Karpas-422 (cell line): ENCODE measurements at regions not wholly inside any gene's neighbourhood (a gene's known extent, or its start where the extent isn't known, plus 50 kb on each side); places are given as distances from the start of the nearest gene placed in this dataset.

Experiments
- DNase-seq: peaks from one replicate; pipeline ENCODE4 v3.0.0-alpha.2; 2015
- H2AFZ ChIP-seq: fragments of 200-600 bp; sonication (generic); 2 replicates; pipeline ENCODE4 v1.6.1; 2014; ENCODE audit warnings: antibody characterized with exemption, low read length, mixed read lengths
- H3K27ac ChIP-seq: fragments of 200-600 bp; sonication (generic); 2 replicates; pipeline ENCODE4 v1.5.1; 2014; ENCODE audit warnings: mild to moderate bottlenecking, low read length, moderate library complexity
- H3K27me3 ChIP-seq: fragments of 200-600 bp; sonication (generic); 2 replicates; pipeline ENCODE4 v1.6.1; 2014; ENCODE audit warnings: low read length, mixed read lengths
- H3K36me3 ChIP-seq: fragments of 200-600 bp; sonication (generic); 2 replicates; pipeline ENCODE4 v1.6.1; 2014; ENCODE audit warnings: low read length, mixed read lengths; ENCODE audit not compliant: insufficient read depth
- H3K4me1 ChIP-seq: fragments of 200-600 bp; sonication (generic); 2 replicates; pipeline ENCODE4 v1.6.1; 2014; ENCODE audit warnings: mild to moderate bottlenecking, low read length, mixed read lengths
- H3K4me2 ChIP-seq: fragments of 200-600 bp; sonication (generic); 2 replicates; pipeline ENCODE4 v1.6.1; 2014; ENCODE audit warnings: low read length, low read depth, mild to moderate bottlenecking; ENCODE audit not compliant: poor library complexity, severe bottlenecking
- H3K4me3 ChIP-seq: fragments of 200-600 bp; sonication (generic); 2 replicates; pipeline ENCODE4 v1.5.1; 2014; ENCODE audit warnings: mild to moderate bottlenecking, antibody characterized with exemption, low read length, mixed read lengths
- H3K79me2 ChIP-seq: fragments of 200-600 bp; sonication (generic); 2 replicates; pipeline ENCODE4 v1.6.1; 2014; ENCODE audit warnings: mild to moderate bottlenecking, low read length, mixed read lengths
- H3K9ac ChIP-seq: fragments of 200-600 bp; sonication (generic); 2 replicates; pipeline ENCODE4 v1.6.0; 2014; ENCODE audit warnings: low read length
- H3K9me2 ChIP-seq: fragments of 200-600 bp; sonication (generic), shearing (Covaris generic); replicated peaks from 2 replicates; pipeline ENCODE4 v1.6.0; 2014; ENCODE audit warnings: mild to moderate bottlenecking, low read length, moderate library complexity; ENCODE audit not compliant: insufficient read depth
- H3K9me3 ChIP-seq: fragments of 300-700, 200-600 bp; sonication (generic); 2 replicates; pipeline ENCODE4 v1.6.1; 2014; ENCODE audit warnings: low read length, mixed read lengths
- H4K20me1 ChIP-seq: fragments of 200-600 bp; sonication (generic); 2 replicates; pipeline ENCODE4 v1.6.1; 2014; ENCODE audit warnings: mild to moderate bottlenecking, antibody characterized with exemption, low read length, low read depth; ENCODE audit not compliant: insufficient read depth

- Histone ChIP-seq H3K27me3 (no peaks in the 10 kb centered on the region), H2AFZ (no peak overlapping the region), H4K20me1 (no peaks in the 10 kb centered on the region), H3K36me3 (no peaks in the 10 kb centered on the region), H3K4me3 (no peak overlapping the region), H3K4me1 (no peaks in the 10 kb centered on the region), H3K79me2 (no peaks in the 10 kb centered on the region), H3K4me2 (no peak overlapping the region), H3K9ac (no peak overlapping the region), H3K9me2 (no peaks in the 10 kb centered on the region), H3K9me3 (peaks cover 9% of the 10 kb centered on the region; the same call in 1 of the 2 replicates), H3K27ac (no peak overlapping the region)
- DNase-seq, result no peak
Measured at GRCh38 chr9:28197653-28198052, 624.4 kb upstream of the C9orf72 start.

- Histone ChIP-seq H3K4me1 (no peaks in the 10 kb centered on the region), H3K9ac (no peak overlapping the region), H3K4me3 (no peak overlapping the region), H3K9me3 (no peaks in the 10 kb centered on the region; the same call in 1 of the 2 replicates), H2AFZ (no peak overlapping the region), H3K27ac (no peak overlapping the region), H3K36me3 (no peaks in the 10 kb centered on the region), H3K27me3 (no peaks in the 10 kb centered on the region), H3K79me2 (no peaks in the 10 kb centered on the region), H3K9me2 (no peaks in the 10 kb centered on the region), H3K4me2 (no peak overlapping the region), H4K20me1 (no peaks in the 10 kb centered on the region)
- no peak for DNase-seq
Measured at GRCh38 chr9:28203036-28203435, 629.8 kb upstream of the C9orf72 start.

GRCh38 chr9:28206280-28206679 lies 633.0 kb upstream of the C9orf72 start:
- Histone ChIP-seq H3K4me2 (no peak overlapping the region), H3K9ac (no peak overlapping the region), H3K36me3 (no peaks in the 10 kb centered on the region), H3K9me3 (peaks cover 9% of the 10 kb centered on the region), H3K9me2 (no peaks in the 10 kb centered on the region), H3K79me2 (no peaks in the 10 kb centered on the region), H3K27me3 (no peaks in the 10 kb centered on the region), H3K4me1 (no peaks in the 10 kb centered on the region), H4K20me1 (no peaks in the 10 kb centered on the region), H2AFZ (no peak overlapping the region), H3K4me3 (no peak overlapping the region), H3K27ac (no peak overlapping the region)
- DNase-seq, result no peak

GRCh38 chr9:28207657-28208056 lies 634.4 kb upstream of the C9orf72 start:
- H3K27me3 ChIP-seq, result no peaks in the 10 kb centered on the region
- H3K79me2 ChIP-seq, result no peaks in the 10 kb centered on the region
- no peak overlapping the region for H3K9ac ChIP-seq
- peaks cover 14% of the 10 kb centered on the region for H3K9me3 ChIP-seq
- no peaks in the 10 kb centered on the region for H3K9me2 ChIP-seq
- no peaks in the 10 kb centered on the region for H3K36me3 ChIP-seq
- no peak overlapping the region for H3K4me2 ChIP-seq
- no peak overlapping the region for H3K4me3 ChIP-seq
- no peak overlapping the region for H3K27ac ChIP-seq
- no peak for DNase-seq
- H2AFZ ChIP-seq, result no peak overlapping the region
- no peaks in the 10 kb centered on the region for H4K20me1 ChIP-seq
- no peaks in the 10 kb centered on the region for H3K4me1 ChIP-seq

- no peaks in the 10 kb centered on the region for H3K9me2 ChIP-seq
- H3K79me2 ChIP-seq, result no peaks in the 10 kb centered on the region
- no peak for DNase-seq
- no peaks in the 10 kb centered on the region for H3K4me1 ChIP-seq
- no peaks in the 10 kb centered on the region for H3K27me3 ChIP-seq
- no peak overlapping the region for H3K4me2 ChIP-seq
- H2AFZ ChIP-seq, result no peak overlapping the region
- H3K9ac ChIP-seq, result no peak overlapping the region
- H3K4me3 ChIP-seq, result no peak overlapping the region
- no peak overlapping the region for H3K27ac ChIP-seq
- no peaks in the 10 kb centered on the region for H4K20me1 ChIP-seq
- H3K36me3 ChIP-seq, result no peaks in the 10 kb centered on the region
- H3K9me3 ChIP-seq, result peaks cover 25% of the 10 kb centered on the region
Measured at GRCh38 chr9:28209130-28209529, 635.8 kb upstream of the C9orf72 start.

GRCh38 chr9:28212979-28213378 lies 639.7 kb upstream of the C9orf72 start:
- H3K4me1 ChIP-seq, result no peaks in the 10 kb centered on the region

GRCh38 chr9:28215536-28216299 lies 642.4 kb upstream of the C9orf72 start:
- Histone ChIP-seq H3K27me3 (no peaks in the 10 kb centered on the region), H3K27ac (no peak overlapping the region), H3K36me3 (no peaks in the 10 kb centered on the region), H2AFZ (no peak overlapping the region), H3K9me3 (peaks cover 38% of the 10 kb centered on the region), H3K9me2 (no peaks in the 10 kb centered on the region), H4K20me1 (no peaks in the 10 kb centered on the region), H3K4me2 (no peak overlapping the region), H3K4me1 (no peaks in the 10 kb centered on the region), H3K4me3 (no peak overlapping the region), H3K9ac (no peak overlapping the region), H3K79me2 (no peaks in the 10 kb centered on the region)
- no peak for DNase-seq

More at GRCh38 chr9:28212979-28213378, 639.7 kb upstream of the C9orf72 start:
- Histone ChIP-seq H3K36me3 (no peaks in the 10 kb centered on the region), H2AFZ (no peak overlapping the region), H3K27me3 (no peaks in the 10 kb centered on the region), H4K20me1 (no peaks in the 10 kb centered on the region), H3K9me2 (no peaks in the 10 kb centered on the region), H3K9ac (no peak overlapping the region), H3K4me2 (no peak overlapping the region), H3K79me2 (no peaks in the 10 kb centered on the region), H3K9me3 (peaks cover 39% of the 10 kb centered on the region), H3K27ac (no peak overlapping the region), H3K4me3 (no peak overlapping the region)
- no peak for DNase-seq

- Histone ChIP-seq H4K20me1 (no peaks in the 10 kb centered on the region), H3K36me3 (no peaks in the 10 kb centered on the region)
Measured at GRCh38 chr9:28232686-28233085, 659.4 kb upstream of the C9orf72 start.

More at GRCh38 chr9:28232686-28233085, 659.4 kb upstream of the C9orf72 start:
- H3K4me3 ChIP-seq, result no peak overlapping the region
- H3K9ac ChIP-seq, result no peak overlapping the region
- no peak overlapping the region for H3K27ac ChIP-seq
- H3K4me2 ChIP-seq, result no peak overlapping the region
- no peaks in the 10 kb centered on the region for H3K79me2 ChIP-seq
- DNase-seq, result no peak
- H3K27me3 ChIP-seq, result no peaks in the 10 kb centered on the region
- peaks cover 27% of the 10 kb centered on the region for H3K9me3 ChIP-seq
- no peaks in the 10 kb centered on the region for H3K4me1 ChIP-seq
- no peaks in the 10 kb centered on the region for H3K9me2 ChIP-seq
- no peak overlapping the region for H2AFZ ChIP-seq
